Renal cortical epithelial cell (primary cell): ENCODE measurements at regions not wholly inside any gene's neighbourhood (a gene's known extent, or its start where the extent isn't known, plus 50 kb on each side); places are given as distances from the start of the nearest gene placed in this dataset.

Experiments
- DNase-seq: peaks from one replicate; pipeline ENCODE4 v3.0.0-alpha.2; 2011; ENCODE audit warnings: low read depth

- no peak for DNase-seq
Observed at GRCh38 chr2:21947046-21947445, 823.3 kb downstream of the TDRD15 start.

- DNase-seq = no peak
Observed at GRCh38 chr2:21966139-21966538, 842.4 kb downstream of the TDRD15 start.

DNA sequence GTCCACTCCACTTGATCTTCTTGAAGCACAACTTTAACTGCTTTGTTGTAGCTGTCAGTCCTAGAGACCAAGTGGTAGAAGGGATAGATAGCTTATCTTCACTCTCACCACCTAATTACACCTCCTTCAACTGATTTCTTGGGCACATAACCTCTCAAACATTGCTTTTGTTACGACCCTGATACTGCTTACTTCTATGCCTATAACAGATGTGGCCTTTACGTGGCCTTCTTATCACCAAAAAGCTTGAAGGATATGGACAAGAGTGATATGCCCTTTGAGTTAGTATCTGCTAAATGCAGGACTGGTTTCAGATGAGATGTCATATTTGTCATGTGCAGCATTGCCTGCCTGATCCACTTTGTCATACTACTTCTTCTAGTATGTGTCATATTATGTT is 847.2 kb downstream of the TDRD15 start:
- no peak for DNase-seq

GRCh38 chr2:21972586-21972985 is 848.8 kb downstream of the TDRD15 start:
- DNase-seq = no peak

DNA sequence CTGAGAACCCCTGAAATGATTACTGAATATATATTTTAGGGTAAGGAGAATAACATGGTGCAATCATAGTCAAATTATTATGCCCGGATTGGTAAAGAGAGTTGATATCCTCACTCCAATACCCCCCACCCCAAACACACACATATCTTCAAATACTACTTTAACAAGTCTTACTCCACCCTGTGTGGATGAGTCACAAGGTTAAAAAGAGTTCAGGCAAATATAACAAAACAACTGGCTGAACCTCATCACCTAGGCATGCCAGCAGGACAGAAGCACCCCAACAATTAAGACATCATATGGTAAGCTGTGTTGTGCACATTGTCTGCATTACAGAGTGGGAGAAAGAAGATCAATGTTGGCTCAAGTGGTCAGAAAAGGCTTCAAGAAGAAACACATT is 857.4 kb downstream of the TDRD15 start:
- peak; percentile 1 for DNase-seq

DNA sequence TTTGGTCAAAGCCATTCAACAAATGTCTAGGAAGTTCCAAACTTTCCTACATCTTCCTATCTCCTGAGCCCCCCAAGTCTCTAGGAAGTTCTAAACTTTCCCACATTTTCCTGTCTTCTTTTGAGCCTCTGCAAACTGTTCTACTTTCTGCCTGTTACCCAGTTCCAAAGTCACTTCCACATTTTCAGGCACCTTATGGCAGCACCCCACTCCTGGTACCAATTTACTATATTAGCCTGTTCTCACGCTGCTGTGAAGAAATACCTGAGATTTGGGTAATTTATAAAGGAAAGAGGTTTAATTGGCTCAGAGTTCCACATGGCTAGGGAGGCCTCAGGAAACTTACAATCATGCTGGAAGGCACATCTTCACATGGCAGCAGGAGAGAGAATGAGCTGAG is 869.2 kb downstream of the TDRD15 start:
- no peak for DNase-seq

DNA sequence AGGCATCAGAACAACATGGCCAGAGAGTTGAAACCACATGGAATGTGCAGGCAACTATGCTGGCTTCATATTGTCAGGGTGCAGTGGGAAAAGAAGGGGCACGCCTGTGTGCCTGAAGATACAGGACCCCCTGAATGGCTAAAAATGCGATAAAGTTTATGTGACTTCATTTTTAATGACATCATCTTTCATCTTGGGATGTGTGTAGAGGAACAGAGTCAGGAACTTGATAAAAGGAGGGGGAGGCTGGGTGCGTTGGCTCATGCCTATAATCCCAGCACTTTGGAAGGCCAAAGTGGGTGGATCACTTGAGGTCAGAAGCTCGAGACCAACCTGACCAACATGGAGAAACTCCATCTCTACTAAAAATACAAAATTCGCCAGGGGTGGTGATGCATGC is 872.6 kb downstream of the TDRD15 start:
- no peak for DNase-seq

DNA sequence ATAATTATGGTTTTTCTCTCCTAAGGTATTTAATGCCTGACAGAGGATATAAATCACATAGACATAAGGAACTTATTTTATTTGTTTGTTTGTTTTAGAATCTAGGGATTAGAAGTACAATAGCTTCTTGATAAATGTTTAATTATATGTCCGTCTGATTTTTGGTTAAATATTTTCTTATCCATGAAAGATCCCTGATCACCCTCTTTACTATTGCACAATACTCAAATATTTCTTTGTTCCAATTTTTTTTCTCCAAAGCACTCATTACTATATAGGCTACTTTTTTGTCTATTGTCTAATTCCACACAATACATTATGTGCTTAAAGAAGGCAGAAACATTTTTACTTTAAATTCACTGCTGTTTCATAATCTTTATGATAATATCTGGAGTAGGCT is 875.8 kb downstream of the TDRD15 start:
- no peak for DNase-seq

GRCh38 chr2:22002066-22002465 is 878.3 kb downstream of the TDRD15 start:
- peak; percentile 2 for DNase-seq

DNA sequence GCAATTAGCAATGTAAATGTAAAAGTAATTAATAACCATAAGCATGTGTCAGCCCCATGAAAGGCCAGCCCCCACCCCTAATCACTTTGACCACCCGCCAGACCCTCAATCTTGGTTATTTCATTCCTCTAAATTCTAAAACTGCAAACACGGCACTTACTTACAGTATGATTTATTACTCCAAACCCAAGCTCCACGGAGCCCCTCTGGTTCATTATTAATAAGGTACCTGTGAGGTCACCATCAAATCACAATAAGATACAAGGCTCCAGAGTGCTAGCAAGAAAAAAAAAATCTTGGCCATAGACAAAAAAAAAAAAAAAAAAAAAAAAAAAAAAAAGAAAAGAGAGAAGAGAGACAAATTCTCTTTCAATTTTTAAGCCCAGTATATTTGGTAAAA is 879.5 kb downstream of the TDRD15 start:
- no peak for DNase-seq

GRCh38 chr2:22011048-22011447 is 887.3 kb downstream of the TDRD15 start:
- DNase-seq = no peak

DNA sequence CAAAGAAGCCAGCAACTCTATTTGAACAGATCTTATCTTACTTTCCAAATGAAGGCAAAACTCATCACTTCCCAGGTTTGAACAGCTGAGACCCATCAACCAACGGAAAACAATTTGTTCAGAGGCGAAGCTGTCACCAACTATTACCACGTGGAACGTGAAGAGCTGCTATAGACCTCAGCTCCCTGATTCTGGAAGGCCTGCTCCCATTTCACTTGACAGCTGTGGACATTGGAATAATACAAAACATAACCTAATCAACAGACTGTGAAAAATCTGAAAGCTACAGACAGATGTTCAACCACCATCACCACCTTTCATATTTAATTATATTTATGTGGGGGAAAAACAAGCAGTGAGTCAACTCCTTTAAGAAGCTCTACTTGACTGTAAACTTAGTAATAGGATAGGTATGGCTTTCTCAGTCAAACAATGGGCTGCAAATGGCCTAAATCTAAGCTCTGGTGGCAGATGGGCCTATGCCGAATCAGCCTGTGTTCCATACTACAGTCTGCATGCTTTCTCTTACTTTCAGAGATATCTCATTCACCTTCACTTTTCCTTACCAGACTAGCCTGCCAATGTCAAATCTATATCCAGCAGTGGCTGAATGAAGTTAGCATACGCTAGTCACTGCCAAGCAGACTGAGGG is 896.4 kb downstream of the TDRD15 start:
- no peak for DNase-seq

DNA sequence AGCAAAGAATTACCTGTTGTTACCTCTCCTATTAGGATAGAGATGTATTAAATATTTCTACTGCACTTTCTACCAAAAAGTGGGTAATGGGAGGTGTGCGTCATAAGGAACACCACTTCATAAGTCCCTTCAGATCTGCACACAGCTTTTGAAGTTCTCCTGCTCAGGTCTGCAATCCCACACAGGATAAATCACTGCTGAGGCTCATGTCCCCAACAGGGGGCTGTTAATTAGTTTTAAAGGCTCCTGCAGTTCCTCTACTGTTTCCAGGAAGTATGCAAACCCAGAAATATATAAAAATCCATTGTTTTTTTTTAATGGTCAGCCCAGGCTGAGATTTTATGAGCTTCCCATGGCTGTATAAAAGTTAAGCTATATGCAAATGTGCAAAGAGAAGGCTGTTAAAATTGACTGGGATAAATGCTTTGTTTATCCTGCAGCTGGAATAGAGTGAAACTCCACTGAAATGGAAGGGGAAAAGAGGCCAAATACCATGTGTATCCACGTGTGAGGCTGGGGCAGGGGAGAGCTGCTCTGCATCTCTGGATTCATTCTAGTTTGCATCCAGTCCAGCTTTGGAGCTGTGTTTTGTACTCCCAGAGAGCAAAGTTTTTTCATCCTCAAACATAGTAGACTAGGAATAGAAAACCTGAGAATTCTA is 903.7 kb downstream of the TDRD15 start:
- DNase-seq = no peak

DNA sequence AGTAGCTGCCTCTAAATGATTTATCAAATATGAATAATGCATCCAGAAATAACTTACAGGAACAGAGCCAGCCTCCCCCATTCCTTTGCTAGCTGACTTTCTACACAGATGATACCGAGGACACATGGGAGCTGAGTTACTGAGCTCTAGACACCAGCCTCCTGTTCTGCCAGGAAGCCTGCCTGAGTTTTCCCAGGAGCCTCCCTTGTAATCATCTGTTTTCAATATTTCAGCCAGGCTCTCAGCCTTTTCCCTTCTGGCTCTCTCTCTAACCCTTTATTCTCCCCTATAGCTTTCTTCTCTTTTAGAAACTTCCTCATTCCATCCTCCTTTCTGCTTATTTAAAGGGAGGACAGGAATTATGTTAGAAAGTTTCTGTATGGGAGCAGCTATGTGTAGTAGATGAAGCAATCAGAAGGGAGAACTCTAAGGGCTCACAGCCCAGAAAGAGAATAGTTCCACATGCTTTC is 911.6 kb downstream of the TDRD15 start:
- DNase-seq = no peak

- no peak for DNase-seq
Observed at GRCh38 chr2:22037274-22037673, 913.5 kb downstream of the TDRD15 start.

GRCh38 chr2:22043784-22044183 is 920.0 kb downstream of the TDRD15 start:
- DNase-seq = no peak

GRCh38 chr2:22055784-22056620 is 932.2 kb downstream of the TDRD15 start:
- DNase-seq = no peak

DNA sequence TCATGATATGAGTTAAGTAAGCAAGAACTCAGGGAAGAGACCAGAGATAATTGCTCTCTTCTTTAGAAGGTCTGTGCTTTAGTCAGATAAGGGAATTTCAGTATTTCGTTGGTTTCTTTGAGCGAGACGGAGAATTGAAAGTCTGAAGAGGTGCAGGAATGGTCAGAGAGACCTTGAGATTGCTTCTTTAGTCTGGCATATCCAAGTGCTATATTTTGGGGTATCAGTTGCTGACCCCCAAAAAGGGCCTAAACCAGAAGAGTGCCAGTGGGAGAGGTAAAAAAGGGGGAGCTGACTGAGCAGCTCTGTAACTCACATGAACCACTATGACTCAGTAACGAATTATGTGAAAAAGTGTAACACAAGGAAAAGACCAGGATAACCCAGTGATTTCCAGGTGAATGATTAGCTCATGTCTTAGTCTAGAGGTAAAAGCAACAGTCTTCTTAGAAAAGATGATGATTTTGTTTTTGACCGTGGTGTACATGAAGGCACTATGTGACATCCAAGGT is 932.9 kb downstream of the TDRD15 start:
- DNase-seq = peak; percentile 80

GRCh38 chr2:22062679-22063078 is 938.9 kb downstream of the TDRD15 start:
- no peak for DNase-seq

DNA sequence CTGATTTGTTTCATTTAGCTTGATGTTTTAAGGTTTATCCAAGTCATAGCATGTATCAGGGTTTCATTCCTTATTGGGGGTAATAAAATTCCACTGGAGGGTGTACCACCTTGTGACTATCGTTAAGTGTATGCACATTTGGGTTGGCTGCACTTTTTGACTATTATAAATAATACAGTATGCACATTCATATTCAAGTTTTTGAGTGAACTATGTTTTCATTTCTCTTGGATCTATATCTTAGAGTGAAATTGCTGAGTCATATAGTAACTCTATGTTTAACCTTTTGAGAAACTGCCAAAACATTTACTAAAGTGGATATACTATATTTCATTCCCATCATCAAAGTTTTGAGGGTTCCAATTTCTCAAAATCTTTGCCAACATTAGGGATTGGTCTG is 952.7 kb downstream of the TDRD15 start:
- DNase-seq = no peak

DNA sequence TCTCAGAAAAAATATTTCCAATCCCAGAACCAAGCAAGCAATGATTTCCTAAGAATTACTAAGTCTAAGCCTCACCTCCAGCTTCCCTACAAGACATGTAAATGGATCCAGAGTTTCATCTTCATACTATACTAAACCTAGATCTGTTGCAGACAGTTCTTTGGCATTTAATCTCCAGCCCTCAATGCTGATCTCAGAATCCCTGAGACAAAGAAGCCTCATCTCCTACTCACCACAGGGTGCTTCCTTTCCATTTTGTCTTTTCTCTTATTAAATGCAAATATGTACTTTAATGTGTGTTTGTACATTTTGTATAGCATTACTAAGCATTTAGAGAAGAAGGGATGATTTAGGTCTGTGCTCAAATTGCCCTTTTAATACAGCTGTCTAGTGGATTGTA is 954.9 kb downstream of the TDRD15 start:
- no peak for DNase-seq

- DNase-seq = no peak
Observed at GRCh38 chr2:22079583-22079982, 955.8 kb downstream of the TDRD15 start.

DNA sequence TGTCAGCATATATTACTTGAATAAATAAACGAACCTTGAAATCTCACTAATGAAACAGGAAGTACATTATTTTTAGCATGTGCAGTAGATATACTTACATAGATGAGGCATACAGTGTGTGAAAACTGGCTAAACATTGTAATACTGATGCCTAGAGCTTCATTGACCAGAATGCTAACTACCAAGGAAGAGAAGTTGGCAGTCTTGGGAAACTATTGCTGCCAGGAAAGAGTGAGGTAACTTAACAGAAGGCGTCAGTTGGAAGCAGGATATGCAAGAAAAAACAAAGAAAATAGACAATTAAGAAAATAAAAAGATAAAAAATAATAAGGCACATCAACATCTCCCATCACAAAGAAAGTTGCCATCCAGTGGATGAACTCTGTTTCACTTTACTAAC is 963.0 kb downstream of the TDRD15 start:
- DNase-seq = no peak
